Thoracic aorta (tissue), 2 donors: ENCODE measurements at regions not wholly inside any gene's neighbourhood (a gene's known extent, or its start where the extent isn't known, plus 50 kb on each side); places are given as distances from the start of the nearest gene placed in this dataset.

Source experiments
- ATAC-seq: fragments of 150-250 bp; one replicate; pipeline ENCODE4 v1.8.0; 2017; ENCODE audit warnings: low read depth; ENCODE audit not compliant: insufficient number of reproducible peaks, low FRiP score
- DNase-seq: peaks from one replicate; pipeline ENCODE4 v3.0.0-alpha.2; 2020; ENCODE audit warnings: low spot score
- H3K27ac ChIP-seq, 2 donors: fragments of 200-600 bp; sonication (generic); 1 replicate in 1 of 2; 2 replicates in 1 of 2; pipeline ENCODE4 v1.5.1; 2016; ENCODE audit warnings: mild to moderate bottlenecking in 2 of 2, moderate library complexity in 2 of 2
- H3K27me3 ChIP-seq: fragments of 200-600 bp; sonication (generic); replicated peaks from 2 replicates; pipeline ENCODE4 v1.6.0; 2016; ENCODE audit warnings: mild to moderate bottlenecking; ENCODE audit not compliant: insufficient read depth
- H3K36me3 ChIP-seq: fragments of 200-600 bp; sonication (generic); one replicate; pipeline ENCODE4 v1.5.1; 2016
- H3K4me1 ChIP-seq, 2 donors: fragments of 200-600 bp; sonication (generic); 1 replicate in 1 of 2; 2 replicates in 1 of 2; pipeline versions ENCODE4 v1.5.1 to v1.6.0; 2016; ENCODE audit warnings: low read depth in 2 of 2, mild to moderate bottlenecking in 1 of 2; ENCODE audit not compliant: control insufficient read depth in 1 of 2
- H3K4me3 ChIP-seq: fragments of 200-600 bp; sonication (generic); 2 replicates; pipeline ENCODE4 v1.5.1; 2016; ENCODE audit warnings: mild to moderate bottlenecking
- H3K9me3 ChIP-seq: fragments of 200-600 bp; sonication (generic); 2 replicates; pipeline ENCODE4 v1.5.1; 2016
- CTCF ChIP-seq: fragments of 200-600 bp; sonication (generic); IDR thresholded peaks from one replicate; pipeline ENCODE4 v1.5.1; 2019; ENCODE audit warnings: antibody characterized with exemption

- no peak for ATAC-seq
- DNase-seq: no peak
- Histone ChIP-seq H3K36me3 (no peaks in the 10 kb centered on the region), H3K4me3 (no peak overlapping the region), H3K9me3 (no peaks in the 10 kb centered on the region), H3K27ac (no peak overlapping the region), H3K27me3 (no peaks in the 10 kb centered on the region), H3K4me1 (no peaks in the 10 kb centered on the region)
- no peak for TF ChIP-seq CTCF
Measured at GRCh38 chr17:53979991-53980390, 157.3 kb downstream of the KIF2B start.

- no peak for TF ChIP-seq CTCF
- no peak overlapping the region for H3K27ac ChIP-seq
- no peaks in the 10 kb centered on the region for H3K9me3 ChIP-seq
- DNase-seq (no peak), ATAC-seq (no peak)
- H3K36me3 ChIP-seq: no peaks in the 10 kb centered on the region
- H3K27me3 ChIP-seq: no peaks in the 10 kb centered on the region
- H3K4me3 ChIP-seq: no peak overlapping the region
- H3K4me1 ChIP-seq: no peaks in the 10 kb centered on the region
Measured at GRCh38 chr17:53996131-53996530, 173.4 kb downstream of the KIF2B start.

GRCh38 chr17:53996890-53997289, 174.2 kb downstream of the KIF2B start:
- ATAC-seq: no peak
- H3K4me3 ChIP-seq: no peak overlapping the region
- H3K9me3 ChIP-seq: no peaks in the 10 kb centered on the region
- TF ChIP-seq CTCF: no peak
- H3K36me3 ChIP-seq: no peaks in the 10 kb centered on the region
- no peaks in the 10 kb centered on the region for H3K4me1 ChIP-seq
- no peaks in the 10 kb centered on the region for H3K27me3 ChIP-seq
- DNase-seq: no peak
- H3K27ac ChIP-seq: no peak overlapping the region

- Histone ChIP-seq H3K27ac (no peak overlapping the region), H3K27me3 (no peaks in the 10 kb centered on the region), H3K9me3 (no peaks in the 10 kb centered on the region), H3K36me3 (no peaks in the 10 kb centered on the region), H3K4me1 (no peaks in the 10 kb centered on the region), H3K4me3 (no peak overlapping the region)
- DNase-seq (no peak), ATAC-seq (no peak)
- TF ChIP-seq CTCF: no peak
Measured at GRCh38 chr17:54007855-54008254, 185.1 kb downstream of the KIF2B start.

- Histone ChIP-seq H3K9me3 (no peaks in the 10 kb centered on the region), H3K27me3 (no peaks in the 10 kb centered on the region), H3K36me3 (no peaks in the 10 kb centered on the region), H3K4me3 (no peak overlapping the region), H3K4me1 (no peaks in the 10 kb centered on the region), H3K27ac (no peak overlapping the region)
- ATAC-seq: no peak
- no peak for TF ChIP-seq CTCF
- no peak for DNase-seq
Measured at GRCh38 chr17:54009502-54009901, 186.8 kb downstream of the KIF2B start.
